ENCODE measurements at regions not wholly inside any gene's neighbourhood (a gene's known extent, or its start where the extent isn't known, plus 50 kb on each side); places are given as distances from the start of the nearest gene placed in this dataset.

GRCh38 chr10:90417476-90418210, 440.2 kb downstream of the HTR7 start:
- Mint-ChIP-seq H3K4me1 (no peaks in the 10 kb centered on the region), H3K36me3 (no peaks in the 10 kb centered on the region), H3K27ac (no peak overlapping the region), H3K27me3 (peaks cover 0 to 5% (median 0%) of the 10 kb centered on the region in 5 donors), H3K9me3 (peaks cover 0 to 2% (median 0%) of the 10 kb centered on the region in 9 donors), H3K4me3 (no peak overlapping the region)
- ATAC-seq (no peak), DNase-seq (no peak)
- POLR2A ChIA-PET: no interaction called here

GRCh38 chr10:90418869-90419652, 438.8 kb downstream of the HTR7 start:
- H3K27ac Mint-ChIP-seq: no peak overlapping the region
- no peak for ATAC-seq
- no peak overlapping the region for H3K4me3 Mint-ChIP-seq
- H3K9me3 Mint-ChIP-seq: peaks cover 0 to 8% (median 0%) of the 10 kb centered on the region in 9 donors
- H3K4me1 Mint-ChIP-seq: no peaks in the 10 kb centered on the region
- H3K36me3 Mint-ChIP-seq: no peaks in the 10 kb centered on the region
- POLR2A ChIA-PET: no interaction called here
- peaks cover 0 to 5% (median 0%) of the 10 kb centered on the region in 5 donors for H3K27me3 Mint-ChIP-seq
- no peak for DNase-seq

GRCh38 chr10:90420637-90421318, 437.1 kb downstream of the HTR7 start:
- peaks cover 0 to 10% (median 3%) of the 10 kb centered on the region in 9 donors for H3K9me3 Mint-ChIP-seq
- no peak overlapping the region for H3K27ac Mint-ChIP-seq
- H3K4me1 Mint-ChIP-seq: no peaks in the 10 kb centered on the region
- ATAC-seq (no peak), DNase-seq (no peak)
- POLR2A ChIA-PET: no interaction called here
- H3K36me3 Mint-ChIP-seq: no peaks in the 10 kb centered on the region
- H3K4me3 Mint-ChIP-seq: no peak overlapping the region
- H3K27me3 Mint-ChIP-seq: peaks cover 0 to 2% (median 0%) of the 10 kb centered on the region in 5 donors

- ATAC-seq (no peak), DNase-seq (no peak)
- Mint-ChIP-seq H3K27ac (no peak overlapping the region), H3K27me3 (peaks cover 0 to 6% (median 0%) of the 10 kb centered on the region in 5 donors), H3K9me3 (peaks cover 0 to 15% (median 11%) of the 10 kb centered on the region in 9 donors), H3K4me1 (no peaks in the 10 kb centered on the region), H3K4me3 (no peak overlapping the region), H3K36me3 (no peaks in the 10 kb centered on the region)
- POLR2A ChIA-PET: no interaction called here
Observed at GRCh38 chr10:90421874-90422273, 436.0 kb downstream of the HTR7 start.

GRCh38 chr10:90424730-90425129, 433.1 kb downstream of the HTR7 start:
- ATAC-seq (no peak), DNase-seq (no peak)
- no peaks in the 10 kb centered on the region for H3K4me1 Mint-ChIP-seq
- no peak overlapping the region for H3K4me3 Mint-ChIP-seq
- POLR2A ChIA-PET: no interaction called here
- peaks cover 0 to 15% (median 11%) of the 10 kb centered on the region in 9 donors for H3K9me3 Mint-ChIP-seq
- H3K27me3 Mint-ChIP-seq: peaks cover 0 to 6% (median 0%) of the 10 kb centered on the region in 5 donors
- H3K36me3 Mint-ChIP-seq: no peaks in the 10 kb centered on the region
- no peak overlapping the region for H3K27ac Mint-ChIP-seq

GRCh38 chr10:90430186-90430585, 427.7 kb downstream of the HTR7 start:
- Mint-ChIP-seq H3K27ac (no peak overlapping the region), H3K9me3 (peaks cover 0 to 12% (median 4%) of the 10 kb centered on the region in 9 donors), H3K27me3 (peaks cover 0 to 6% (median 0%) of the 10 kb centered on the region in 5 donors), H3K4me1 (no peaks in the 10 kb centered on the region), H3K4me3 (no peak overlapping the region), H3K36me3 (no peaks in the 10 kb centered on the region)
- ATAC-seq (no peak), DNase-seq (no peak)
- POLR2A ChIA-PET: no interaction called here

GRCh38 chr10:90432866-90433265, 425.0 kb downstream of the HTR7 start:
- no peaks in the 10 kb centered on the region for H3K36me3 Mint-ChIP-seq
- H3K4me1 Mint-ChIP-seq: no peaks in the 10 kb centered on the region
- DNase-seq (no peak), ATAC-seq (no peak)
- peaks cover 0 to 4% (median 0%) of the 10 kb centered on the region in 5 donors for H3K27me3 Mint-ChIP-seq
- POLR2A ChIA-PET: no interaction called here
- no peak overlapping the region for H3K27ac Mint-ChIP-seq
- peaks cover 0 to 7% (median 0%) of the 10 kb centered on the region in 9 donors for H3K9me3 Mint-ChIP-seq
- H3K4me3 Mint-ChIP-seq: no peak overlapping the region

GRCh38 chr10:90435296-90435695, 422.5 kb downstream of the HTR7 start:
- Mint-ChIP-seq H3K9me3 (peaks cover 0 to 9% (median 3%) of the 10 kb centered on the region in 9 donors), H3K36me3 (peaks cover 0 to 3% (median 0%) of the 10 kb centered on the region in 3 donors)
- POLR2A ChIA-PET: no interaction called here

GRCh38 chr10:90437452-90437851, 420.4 kb downstream of the HTR7 start:
- no peak overlapping the region for H3K4me3 Mint-ChIP-seq
- peaks cover 0 to 10% (median 0%) of the 10 kb centered on the region in 3 donors for H3K36me3 Mint-ChIP-seq
- peaks cover 3 to 22% (median 13%) of the 10 kb centered on the region in 9 donors for H3K9me3 Mint-ChIP-seq
- peaks cover 0 to 4% (median 0%) of the 10 kb centered on the region in 5 donors for H3K27me3 Mint-ChIP-seq
- no peak overlapping the region for H3K27ac Mint-ChIP-seq
- ATAC-seq: no peak
- no peak for DNase-seq
- H3K4me1 Mint-ChIP-seq: no peaks in the 10 kb centered on the region
- POLR2A ChIA-PET: no interaction called here

More at GRCh38 chr10:90435296-90435695, 422.5 kb downstream of the HTR7 start:
- Mint-ChIP-seq H3K4me3 (no peak overlapping the region), H3K27ac (no peak overlapping the region), H3K4me1 (no peaks in the 10 kb centered on the region), H3K27me3 (peaks cover 0 to 4% (median 0%) of the 10 kb centered on the region in 5 donors)
- ATAC-seq: no peak
- DNase-seq: no peak

- Mint-ChIP-seq H3K27me3 (peaks cover 0 to 1% (median 0%) of the 10 kb centered on the region in 5 donors), H3K9me3 (peaks cover 3 to 35% (median 21%) of the 10 kb centered on the region in 9 donors), H3K4me1 (no peaks in the 10 kb centered on the region), H3K4me3 (no peak overlapping the region), H3K27ac (no peak overlapping the region), H3K36me3 (peaks cover 0 to 15% (median 0%) of the 10 kb centered on the region in 3 donors)
- no peak for ATAC-seq
- POLR2A ChIA-PET: no interaction called here
- DNase-seq: no peak
Observed at GRCh38 chr10:90440870-90441269, 417.0 kb downstream of the HTR7 start.

GRCh38 chr10:90443342-90443741, 414.5 kb downstream of the HTR7 start:
- H3K9me3 Mint-ChIP-seq: peaks cover 6 to 44% (median 21%) of the 10 kb centered on the region in 9 donors
- ATAC-seq: no peak
- no peak for DNase-seq
- H3K27me3 Mint-ChIP-seq: peaks cover 0 to 2% (median 0%) of the 10 kb centered on the region in 5 donors
- no peaks in the 10 kb centered on the region for H3K4me1 Mint-ChIP-seq
- H3K4me3 Mint-ChIP-seq: no peak overlapping the region
- no peak overlapping the region for H3K27ac Mint-ChIP-seq
- peaks cover 0 to 15% (median 0%) of the 10 kb centered on the region in 3 donors for H3K36me3 Mint-ChIP-seq
- POLR2A ChIA-PET: no interaction called here

GRCh38 chr10:90447831-90448230, 410.0 kb downstream of the HTR7 start:
- Mint-ChIP-seq H3K27me3 (peaks cover 0 to 3% (median 0%) of the 10 kb centered on the region in 5 donors), H3K4me3 (no peak overlapping the region), H3K27ac (no peak overlapping the region), H3K4me1 (no peaks in the 10 kb centered on the region), H3K36me3 (peaks cover 0 to 5% (median 0%) of the 10 kb centered on the region in 3 donors), H3K9me3 (peaks cover 0 to 20% (median 5%) of the 10 kb centered on the region in 9 donors)
- POLR2A ChIA-PET: no interaction called here
- ATAC-seq (no peak), DNase-seq (no peak)

- no peak overlapping the region for H3K4me3 Mint-ChIP-seq
- H3K27ac Mint-ChIP-seq: no peak overlapping the region
- POLR2A ChIA-PET: no interaction called here
Observed at GRCh38 chr10:90450797-90451196, 407.0 kb downstream of the HTR7 start.

More at GRCh38 chr10:90450797-90451196, 407.0 kb downstream of the HTR7 start:
- H3K27me3 Mint-ChIP-seq: peaks cover 0 to 11% (median 2%) of the 10 kb centered on the region in 5 donors
- H3K36me3 Mint-ChIP-seq: no peaks in the 10 kb centered on the region
- peaks cover 0 to 17% (median 2%) of the 10 kb centered on the region in 9 donors for H3K9me3 Mint-ChIP-seq
- H3K4me1 Mint-ChIP-seq: no peaks in the 10 kb centered on the region
- DNase-seq (no peak), ATAC-seq (no peak)
